ENCODE measurements at regions not wholly inside any gene's neighbourhood (a gene's known extent, or its start where the extent isn't known, plus 50 kb on each side); places are given as distances from the start of the nearest gene placed in this dataset.

DNA sequence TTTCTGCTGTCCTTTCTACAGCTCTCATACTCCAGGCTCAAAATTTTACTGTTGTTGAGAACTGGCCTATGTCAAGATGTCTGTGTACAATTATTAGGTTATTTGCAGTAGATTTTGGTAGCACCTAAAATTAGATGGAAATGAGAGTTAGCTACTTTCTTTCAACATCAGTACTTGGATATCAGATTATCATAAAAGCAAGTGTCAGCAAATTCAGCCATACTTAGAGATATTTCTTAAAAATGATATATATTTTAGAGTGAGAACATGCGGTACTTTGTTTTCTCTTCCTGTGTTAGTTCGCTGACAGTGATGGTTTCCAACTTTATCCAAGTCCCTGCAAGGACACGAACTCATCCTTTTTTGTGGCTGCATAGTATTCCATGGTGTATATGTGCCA lies 351.8 kb upstream of the LRRC7 start:
- TF ChIP-seq, protein P1, sequence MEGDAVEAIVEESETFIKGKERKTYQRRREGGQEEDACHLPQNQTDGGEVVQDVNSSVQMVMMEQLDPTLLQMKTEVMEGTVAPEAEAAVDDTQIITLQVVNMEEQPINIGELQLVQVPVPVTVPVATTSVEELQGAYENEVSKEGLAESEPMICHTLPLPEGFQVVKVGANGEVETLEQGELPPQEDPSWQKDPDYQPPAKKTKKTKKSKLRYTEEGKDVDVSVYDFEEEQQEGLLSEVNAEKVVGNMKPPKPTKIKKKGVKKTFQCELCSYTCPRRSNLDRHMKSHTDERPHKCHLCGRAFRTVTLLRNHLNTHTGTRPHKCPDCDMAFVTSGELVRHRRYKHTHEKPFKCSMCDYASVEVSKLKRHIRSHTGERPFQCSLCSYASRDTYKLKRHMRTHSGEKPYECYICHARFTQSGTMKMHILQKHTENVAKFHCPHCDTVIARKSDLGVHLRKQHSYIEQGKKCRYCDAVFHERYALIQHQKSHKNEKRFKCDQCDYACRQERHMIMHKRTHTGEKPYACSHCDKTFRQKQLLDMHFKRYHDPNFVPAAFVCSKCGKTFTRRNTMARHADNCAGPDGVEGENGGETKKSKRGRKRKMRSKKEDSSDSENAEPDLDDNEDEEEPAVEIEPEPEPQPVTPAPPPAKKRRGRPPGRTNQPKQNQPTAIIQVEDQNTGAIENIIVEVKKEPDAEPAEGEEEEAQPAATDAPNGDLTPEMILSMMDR (IDR thresholded peaks at IDR 0.05), result no peak
- TF ChIP-seq POLR2A (IDR thresholded peaks at IDR 0.05) (no peak), EP300 (IDR thresholded peaks at IDR 0.05) (no peak), POLR2AphosphoS5 (IDR thresholded peaks at IDR 0.05) (no peak)
